GM18526 (cell line): ENCODE measurements at regions not wholly inside any gene's neighbourhood (a gene's known extent, or its start where the extent isn't known, plus 50 kb on each side); places are given as distances from the start of the nearest gene placed in this dataset.

Source experiments
- POLR2A ChIP-seq: IDR thresholded peaks from 3 replicates; pipeline ENCODE4 v1.6.1; 2011; ENCODE audit not compliant: insufficient read length; ENCODE audit errors: extremely low read depth

DNA sequence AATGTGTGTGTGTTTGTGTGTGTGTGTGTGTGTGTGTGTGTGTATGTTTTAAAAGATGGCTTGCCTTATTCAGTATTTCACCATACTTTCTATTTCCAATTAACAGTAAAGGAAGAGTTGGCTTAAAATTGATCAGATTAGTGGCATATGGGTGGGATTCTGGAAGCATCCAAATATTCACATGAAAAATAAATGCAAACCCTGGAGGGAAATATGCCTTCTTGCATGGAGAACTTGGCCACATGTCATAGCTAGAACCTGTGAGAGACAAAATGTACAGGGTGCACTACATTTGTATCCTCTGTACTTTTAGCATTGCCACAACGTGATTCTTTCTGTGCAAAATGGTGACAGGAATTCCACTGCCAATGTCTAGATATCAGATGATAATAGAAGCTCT lies 589.6 kb downstream of the ZNF674 start:
- no peak for TF ChIP-seq POLR2A

- no peak for TF ChIP-seq POLR2A
These were observed 591.2 kb downstream of the ZNF674 start for GRCh38 chrX:45954026-45954425.

GRCh38 chrX:45952030-45952429 lies 593.2 kb downstream of the ZNF674 start:
- TF ChIP-seq POLR2A = no peak

DNA sequence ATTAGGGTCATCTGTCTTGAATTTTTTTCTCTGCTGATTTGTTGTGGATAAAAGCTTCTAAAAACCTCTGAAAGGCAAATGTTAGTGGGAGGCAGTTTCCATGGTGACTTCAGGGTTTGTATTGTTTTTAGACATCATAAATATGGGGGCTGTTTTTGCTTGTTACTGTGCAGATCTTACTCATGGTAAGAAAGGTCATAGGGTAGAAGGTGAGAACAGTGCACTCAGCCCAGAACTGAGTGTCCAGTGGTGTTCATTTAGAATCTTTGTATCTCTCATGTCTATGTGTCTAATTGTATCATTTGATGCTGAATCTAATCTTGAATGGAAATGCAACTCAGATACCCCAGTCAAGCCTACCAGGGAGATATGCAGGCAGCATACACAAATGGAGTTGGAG lies 609.8 kb downstream of the ZNF674 start:
- TF ChIP-seq POLR2A = no peak

GRCh38 chrX:45912316-45912715 lies 632.9 kb downstream of the ZNF674 start:
- TF ChIP-seq POLR2A = no peak

DNA sequence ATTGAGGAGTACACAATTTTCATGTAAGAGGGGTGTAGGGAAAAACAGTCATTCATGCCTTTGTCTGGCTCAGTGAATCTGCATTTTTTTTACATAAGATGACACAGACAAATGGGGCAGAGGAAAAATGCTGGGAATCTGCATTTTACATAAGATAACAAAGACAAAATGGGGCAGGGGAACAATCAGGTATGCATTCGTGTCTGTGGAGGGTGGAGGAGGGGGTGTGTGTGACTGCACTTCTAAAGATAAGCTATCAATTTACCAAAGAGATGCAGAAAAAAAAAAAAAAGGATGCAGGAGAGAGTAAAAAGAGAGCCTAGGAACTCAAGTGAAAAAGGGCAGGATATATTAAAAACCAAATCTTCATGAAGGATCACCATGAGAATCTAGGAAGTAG lies 637.4 kb downstream of the ZNF674 start:
- no peak for TF ChIP-seq POLR2A

DNA sequence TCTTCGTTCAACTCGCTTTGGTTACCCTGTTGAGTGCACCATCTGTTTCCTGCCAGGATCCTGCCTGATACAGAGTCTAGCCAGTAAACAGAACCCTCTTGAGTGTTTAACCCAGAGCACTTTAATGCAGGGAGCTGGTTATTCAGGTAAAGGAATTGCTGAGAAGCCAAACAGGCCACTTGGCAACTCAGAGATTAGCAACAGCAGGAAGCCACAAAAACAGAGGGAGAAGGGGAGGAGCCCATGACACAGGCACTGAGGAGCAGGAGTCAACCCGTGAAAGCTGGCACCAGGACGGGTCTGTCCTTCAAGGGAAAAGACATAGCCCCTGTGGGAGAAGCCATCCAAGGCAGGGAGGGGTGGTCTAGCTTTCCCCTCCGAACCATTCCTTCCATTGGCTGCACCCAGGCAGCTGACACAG lies 641.4 kb downstream of the ZNF674 start:
- no peak for TF ChIP-seq POLR2A

DNA sequence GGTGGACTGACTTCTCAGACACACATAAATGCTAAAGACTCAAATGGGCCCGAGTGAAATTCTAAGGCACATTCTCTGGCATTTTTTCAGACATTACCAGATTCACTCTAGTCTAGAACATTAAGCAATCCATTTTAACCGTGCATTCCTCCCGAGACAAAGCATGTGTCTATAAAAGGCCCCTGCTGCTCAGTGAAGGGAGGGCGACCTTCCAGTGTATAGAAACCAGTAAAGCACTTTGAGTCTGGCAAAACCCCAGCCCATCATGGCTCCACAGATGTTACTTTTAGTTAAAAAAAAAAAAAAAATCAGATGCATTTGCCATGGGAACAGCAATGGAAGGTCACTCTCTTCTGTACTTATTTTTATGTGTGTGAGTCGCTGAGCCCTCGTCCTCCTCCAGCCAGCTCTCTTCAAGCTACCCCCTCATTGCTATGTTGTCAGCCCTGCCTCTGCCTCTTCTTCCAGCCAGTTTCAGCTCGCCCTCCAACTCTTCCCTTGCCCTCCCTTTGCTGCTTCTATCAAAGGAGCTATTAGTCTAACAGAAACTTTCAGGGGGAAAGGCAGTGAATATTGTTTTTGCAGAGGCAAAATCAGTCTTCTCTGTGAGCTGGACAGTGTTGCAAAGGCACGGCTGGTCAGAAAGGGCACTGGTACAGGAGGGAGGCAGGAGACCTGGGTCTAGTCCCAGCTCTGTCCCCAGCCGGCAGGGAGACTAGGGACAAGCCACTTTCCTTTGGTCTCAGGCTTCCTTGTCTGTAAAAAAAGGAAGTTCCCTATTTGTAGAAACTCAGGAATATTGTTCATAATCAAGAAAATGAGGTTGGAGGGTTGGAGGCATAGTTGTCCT lies 644.2 kb downstream of the ZNF674 start:
- no peak for TF ChIP-seq POLR2A

- TF ChIP-seq POLR2A = no peak
These were observed 650.2 kb downstream of the ZNF674 start for GRCh38 chrX:45894864-45895645.

GRCh38 chrX:45889471-45889870 lies 655.8 kb downstream of the ZNF674 start:
- no peak for TF ChIP-seq POLR2A

DNA sequence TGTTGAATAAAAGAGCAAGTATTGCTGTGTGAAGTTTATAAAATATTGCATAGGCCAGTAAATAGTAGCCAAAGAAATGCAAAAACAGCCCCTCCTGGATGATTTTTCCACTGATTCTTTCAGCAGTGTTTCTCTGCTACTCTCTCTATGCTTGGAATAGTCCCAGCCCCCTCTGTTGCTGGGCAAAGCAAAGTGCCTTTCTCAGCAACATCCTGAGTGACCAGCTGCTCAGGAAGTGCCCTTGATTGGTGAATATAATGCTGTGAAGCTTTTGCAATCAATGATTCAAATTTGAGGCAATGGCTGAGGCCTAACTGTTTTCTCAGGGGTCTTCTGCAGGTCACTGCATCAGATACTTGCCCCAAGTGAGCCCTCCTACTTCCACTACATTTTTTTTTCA lies 656.7 kb downstream of the ZNF674 start:
- TF ChIP-seq POLR2A = no peak

DNA sequence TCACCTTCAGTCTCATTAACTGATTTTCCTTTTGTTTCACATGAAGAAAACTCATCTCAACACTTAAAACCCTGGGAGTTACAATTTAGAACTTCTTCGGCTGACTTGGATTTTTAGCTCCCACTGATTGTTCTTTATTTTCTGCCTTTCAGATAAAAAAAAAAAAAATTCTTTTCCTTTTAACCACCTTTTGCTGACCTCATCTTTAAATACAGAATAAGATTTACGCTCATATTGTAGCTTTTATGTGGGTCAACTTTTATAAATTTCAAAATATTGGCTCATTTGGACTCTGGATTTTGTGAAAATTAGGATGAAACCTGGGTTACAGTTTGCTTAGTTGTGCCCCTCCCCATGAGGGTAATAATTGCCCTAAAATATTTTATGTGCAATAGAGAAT lies 659.3 kb downstream of the ZNF674 start:
- no peak for TF ChIP-seq POLR2A

DNA sequence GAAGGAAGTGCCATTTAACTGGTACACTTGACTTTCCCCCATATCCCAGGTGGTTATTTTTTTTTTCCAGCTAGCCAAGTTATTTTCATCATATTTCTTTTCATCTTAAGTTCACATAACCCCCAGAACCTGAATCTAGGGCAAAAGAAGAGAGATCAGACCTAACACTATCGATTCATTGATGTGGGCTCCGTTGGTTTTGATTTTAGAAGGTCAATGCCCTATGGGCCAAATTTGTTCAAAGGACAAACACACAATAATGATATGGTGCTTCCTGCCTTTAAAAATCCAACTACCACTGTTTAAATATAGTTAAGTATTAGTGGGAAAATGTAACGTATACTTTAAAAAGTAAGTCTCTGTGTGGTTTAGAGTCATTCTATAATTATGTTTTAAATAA lies 665.7 kb downstream of the ZNF674 start:
- TF ChIP-seq POLR2A = no peak

DNA sequence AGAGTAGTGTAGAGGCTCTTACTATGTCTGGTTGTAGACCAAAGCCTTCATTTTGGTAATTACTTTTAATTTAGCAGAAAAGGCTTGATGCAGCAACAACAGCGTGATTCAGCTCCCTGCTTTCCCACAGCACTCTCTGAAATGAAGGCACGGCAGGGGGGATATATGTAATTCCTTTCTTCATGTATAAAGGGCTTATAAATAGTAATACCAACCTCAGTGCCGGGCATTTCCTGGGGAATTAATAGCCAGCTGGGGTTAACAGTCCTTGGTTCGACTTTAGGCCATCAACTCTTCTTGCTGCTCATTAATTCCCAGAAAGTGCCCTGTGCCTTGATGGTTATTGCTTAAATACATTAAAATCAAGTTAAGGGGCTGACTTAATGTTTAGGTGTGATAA lies 669.0 kb downstream of the ZNF674 start:
- TF ChIP-seq POLR2A = no peak

- TF ChIP-seq POLR2A = no peak
These were observed 671.4 kb downstream of the ZNF674 start for GRCh38 chrX:45873781-45874180.

DNA sequence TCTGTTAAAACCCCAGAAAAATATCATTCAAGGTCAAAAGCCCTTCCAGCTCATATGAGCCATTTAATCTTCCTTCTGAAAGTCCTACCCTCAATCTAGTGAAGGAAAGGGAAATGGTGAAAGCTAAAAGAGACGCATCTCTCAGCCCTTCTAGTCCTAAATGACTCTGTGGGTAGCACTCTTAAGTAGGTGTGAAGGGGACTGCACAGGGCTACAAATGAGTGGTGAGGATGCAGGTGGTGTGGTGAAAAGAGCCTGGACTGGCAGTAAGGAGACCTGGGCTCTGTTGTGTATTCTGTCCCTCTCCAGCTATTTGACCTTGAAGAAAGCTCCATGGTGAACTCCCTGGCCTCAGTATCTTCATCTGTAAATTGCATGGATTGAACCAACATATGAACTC lies 671.8 kb upstream of the DIPK2B start:
- no peak for TF ChIP-seq POLR2A
